Heart left ventricle (tissue), 16 donors: ENCODE measurements at regions not wholly inside any gene's neighbourhood (a gene's known extent, or its start where the extent isn't known, plus 50 kb on each side); places are given as distances from the start of the nearest gene placed in this dataset.

ENCODE experiments used
- ATAC-seq, 4 donors: fragments of 200-7000 bp; cut with Tn5 transposase; one replicate each; pipeline ENCODE4 v1.9.1; 2020 to 2022; ENCODE audit warnings: moderate library complexity in 4 of 4, mild to moderate bottlenecking in 3 of 4, moderate number of reproducible peaks in 1 of 4
- DNase-seq, 5 donors: peaks; one replicate each; pipeline ENCODE4 v3.0.0-alpha.2; 2020
- H3K27ac ChIP-seq, 12 donors: fragments of 200-600 bp; sonication (generic) in 4 of 12; one replicate each; pipeline versions ENCODE4 v1.5.0 to v1.8.0; 2016 to 2022; ENCODE audit warnings: mild to moderate bottlenecking in 2 of 12
- H3K27me3 ChIP-seq, 9 donors: fragments of 200-600 bp; sonication (generic) in 2 of 9; one replicate each; pipeline versions ENCODE4 v1.5.1 to v1.8.0; 2016 to 2022; ENCODE audit warnings: mild to moderate bottlenecking in 3 of 9
- H3K36me3 ChIP-seq, 9 donors: fragments of 200-600 bp; sonication (generic) in 2 of 9; one replicate each; pipeline versions ENCODE4 v1.5.0 to v1.8.0; 2018 to 2022; ENCODE audit warnings: mild to moderate bottlenecking in 2 of 9
- H3K4me1 ChIP-seq, 12 donors: fragments of 200-600 bp; sonication (generic) in 4 of 12; one replicate each; pipeline versions ENCODE4 v1.5.0 to v1.8.0; 2016 to 2022; ENCODE audit warnings: mild to moderate bottlenecking in 3 of 12
- H3K4me3 ChIP-seq, 12 donors: fragments of 200-600 bp; sonication (generic) in 4 of 12; one replicate each; pipeline versions ENCODE4 v1.5.0 to v1.8.0; 2017 to 2022; ENCODE audit warnings: mild to moderate bottlenecking in 9 of 12, moderate library complexity in 4 of 12
- H3K9me3 ChIP-seq, 12 donors: fragments of 200-600 bp; sonication (generic) in 4 of 12; one replicate each; pipeline versions ENCODE4 v1.5.0 to v1.8.0; 2016 to 2022; ENCODE audit warnings: mild to moderate bottlenecking in 1 of 12
- CTCF ChIP-seq, 12 donors: fragments of 200-600 bp; sonication (generic) in 4 of 12; IDR thresholded peaks; one replicate each; pipeline versions ENCODE4 v1.5.0 to v1.8.0; 2018 to 2022; ENCODE audit warnings: antibody characterized with exemption in 12 of 12, mild to moderate bottlenecking in 5 of 12
- POLR2A ChIP-seq, 2 donors: fragments of 450-650 bp; IDR thresholded peaks; one replicate each; pipeline ENCODE4 v1.6.1; 2017; ENCODE audit warnings: antibody characterized with exemption in 2 of 2, mild to moderate bottlenecking in 2 of 2, moderate library complexity in 2 of 2
- WGBS, 4 donors: extraction: QIAGEN DNeasy Blood & Tissue Kit in 2 of 4; methylation state at CpG; one replicate each; pipeline versions ENCODE4 v1.1.5 to v1.1.7; 2013 to 2018; 5-methylcytosine and 5-hydroxymethylcytosine counted together
- intact Hi-C, 10 donors: fragments of 100-400 bp; cut with DNase I; formaldehyde crosslinking; loops; one replicate each; pipeline versions ENCODE4 v1.11.1 to v1.14.2; 2022
- donor health status: ischemic (EF 13 %, LVEDD 7.1; RV severe dilation, severe dysfunction).
- donor health status: healthy with polysubstance abuse.
- donor health status: DM: no; HTN: yes; CAD: no.
- donor health status: DM: no; HTN: no; CAD: no.
- donor health status: ischemic (EF 25% LVEDD 6.9; RV normal size, moderate dysfunction).
- donor health status: ischemic (EF 25% LVEDD 5.7; RV mildly dilated, moderate dysfunction).
- donor health status: healthy.
- donor health status: DM: yes; HTN: yes; CAD: no.
- donor health status: ischemic (EF 35%, LVEDD 5.7; RV mildly dilated, moderate dysfunction).
- donor health status: nonischemic (EF 11% LVEDD 7.7; RV severe dilation, severe dysfunction).
- donor health status: DM: yes; HTN: yes; CAD: no.
- donor health status: PGD.
- donor health status: ischemic (EF 29% LVEDD 5.4; RV normal size, mild dysfunction).
- donor health status: nonischemic (EF 23%, LVEDD 6.1; RV moderate dilation, normal function).

GRCh38 chr5:60336491-60336890 is 363.5 kb downstream of the DEPDC1B start:
- no peaks in the 10 kb centered on the region for H3K27me3 ChIP-seq
- TF ChIP-seq CTCF (IDR thresholded peaks at IDR 0.05) (no peak), POLR2A (IDR thresholded peaks at IDR 0.05) (no peak)
- H3K4me3 ChIP-seq, result no peak overlapping the region
- H3K4me1 ChIP-seq, result no peaks in the 10 kb centered on the region
- peak overlapping the region in 1 of 12 donors; percentile 34 for H3K27ac ChIP-seq
- H3K9me3 ChIP-seq, result no peaks in the 10 kb centered on the region
- H3K36me3 ChIP-seq, result no peaks in the 10 kb centered on the region
- intact Hi-C loops, result no loop called here
- ATAC-seq (no peak), DNase-seq (no peak)

- TF ChIP-seq CTCF (IDR thresholded peaks at IDR 0.05), result no peak
- no peak for TF ChIP-seq POLR2A (IDR thresholded peaks at IDR 0.05)
- peak overlapping the region in 1 of 12 donors; percentile 34 for H3K27ac ChIP-seq
- H3K9me3 ChIP-seq, result no peaks in the 10 kb centered on the region
- intact Hi-C loops, result no loop called here
- no peaks in the 10 kb centered on the region for H3K27me3 ChIP-seq
- no peak for ATAC-seq
- H3K4me1 ChIP-seq, result no peaks in the 10 kb centered on the region
- WGBS, 4 donors, result 84 to 95% (median 86%) methylated on average over 2 of the region's 2 CpGs
- DNase-seq, result no peak
- H3K36me3 ChIP-seq, result no peaks in the 10 kb centered on the region
- H3K4me3 ChIP-seq, result no peak overlapping the region
Observed at GRCh38 chr5:60335913-60336312, 364.1 kb downstream of the DEPDC1B start.

GRCh38 chr5:60334281-60334713 is 365.7 kb downstream of the DEPDC1B start:
- no peaks in the 10 kb centered on the region for H3K9me3 ChIP-seq
- ATAC-seq, result no peak
- H3K4me3 ChIP-seq, result no peak overlapping the region
- no peaks in the 10 kb centered on the region for H3K27me3 ChIP-seq
- 70 to 81% (median 76%) methylated on average over 2 of the region's 2 CpGs for WGBS, 4 donors
- TF ChIP-seq CTCF (IDR thresholded peaks at IDR 0.05) (no peak), POLR2A (IDR thresholded peaks at IDR 0.05) (no peak)
- intact Hi-C loops, result no loop called here
- no peak for DNase-seq
- H3K36me3 ChIP-seq, result no peaks in the 10 kb centered on the region
- no peaks in the 10 kb centered on the region for H3K4me1 ChIP-seq
- H3K27ac ChIP-seq, result peak overlapping the region in 1 of 12 donors; percentile 34

GRCh38 chr5:60333005-60333571 is 366.9 kb downstream of the DEPDC1B start:
- Histone ChIP-seq H3K27ac (no peak overlapping the region), H3K4me3 (no peak overlapping the region), H3K4me1 (no peaks in the 10 kb centered on the region), H3K9me3 (peaks cover 0 to 6% (median 0%) of the 10 kb centered on the region in 12 donors), H3K27me3 (no peaks in the 10 kb centered on the region), H3K36me3 (no peaks in the 10 kb centered on the region)
- 81 to 89% (median 82%) methylated on average over 6 of the region's 6 CpGs for WGBS, 4 donors
- DNase-seq (no peak), ATAC-seq (no peak)
- intact Hi-C loops, result no loop called here
- TF ChIP-seq CTCF (IDR thresholded peaks at IDR 0.05) (no peak), POLR2A (IDR thresholded peaks at IDR 0.05) (no peak)
